OCI-LY3 (cell line): ENCODE measurements at regions not wholly inside any gene's neighbourhood (a gene's known extent, or its start where the extent isn't known, plus 50 kb on each side); places are given as distances from the start of the nearest gene placed in this dataset.

Experiments
- H2AFZ ChIP-seq: fragments of 200-600, 300-600 bp; shearing (Covaris generic); 2 replicates; pipeline ENCODE4 v1.6.0; 2014; ENCODE audit warnings: antibody characterized with exemption, low read depth, low read length
- H3K27ac ChIP-seq: fragments of 200-600, 300-600 bp; sonication (generic); 2 replicates; pipeline ENCODE4 v1.5.1; 2014; ENCODE audit warnings: mild to moderate bottlenecking, low read length, moderate library complexity, mixed read lengths
- H3K27me3 ChIP-seq: fragments of 200-600, 300-600 bp; sonication (generic); 2 replicates; pipeline ENCODE4 v1.6.1; 2014; ENCODE audit warnings: low read depth, low read length, mixed read lengths
- H3K36me3 ChIP-seq: fragments of 200-600, 300-600 bp; sonication (generic); replicated peaks from 2 replicates; pipeline ENCODE3; 2014; ENCODE audit warnings: low read depth, low read length, mixed read lengths
- H3K4me1 ChIP-seq: fragments of 300-600, 200-600 bp; sonication (generic); 2 replicates; pipeline ENCODE4 v1.6.1; 2014; ENCODE audit warnings: low read length, mixed read lengths
- H3K4me2 ChIP-seq: fragments of 200-600, 300-600 bp; sonication (generic); 2 replicates; pipeline ENCODE4 v1.6.1; 2014; ENCODE audit warnings: low read length, mixed read lengths
- H3K4me3 ChIP-seq: fragments of 300-600, 200-600 bp; sonication (generic); 2 replicates; pipeline ENCODE4 v1.5.1; 2014; ENCODE audit warnings: antibody characterized with exemption, mild to moderate bottlenecking, low read length, moderate library complexity
- H3K79me2 ChIP-seq: fragments of 300-600, 200-600 bp; shearing (Covaris generic); 2 replicates; pipeline ENCODE4 v1.6.1; 2014; ENCODE audit warnings: mild to moderate bottlenecking, low read length, mixed read lengths
- H3K9ac ChIP-seq: fragments of 300-600, 200-600 bp; shearing (Covaris generic); 2 replicates; pipeline ENCODE4 v1.6.0; 2014; ENCODE audit warnings: mild to moderate bottlenecking, low read length, moderate library complexity
- H3K9me3 ChIP-seq: fragments of 200-600, 300-600 bp; shearing (Covaris generic); 2 replicates; pipeline ENCODE4 v1.6.1; 2014; ENCODE audit warnings: low read length, mixed read lengths; ENCODE audit not compliant: insufficient read depth
- H4K20me1 ChIP-seq: fragments of 200-600, 300-600 bp; sonication (generic); 2 replicates; pipeline ENCODE4 v1.6.1; 2016; ENCODE audit warnings: low read length, mixed read lengths; ENCODE audit not compliant: insufficient read depth
- EZH2phosphoT487 ChIP-seq: fragments of 200-600 bp; shearing (Covaris generic); IDR thresholded peaks from 2 replicates; pipeline ENCODE4 v1.6.1; 2018; ENCODE audit warnings: antibody characterized with exemption, mixed run types, low read depth
- TF ChIP-seq, protein P1 (sequence below): fragments of 200-600, 300-600 bp; sonication (generic); IDR thresholded peaks from 2 replicates; pipeline ENCODE4 v1.5.1; 2014; ENCODE audit warnings: antibody characterized with exemption, low read length, low read depth

DNA sequence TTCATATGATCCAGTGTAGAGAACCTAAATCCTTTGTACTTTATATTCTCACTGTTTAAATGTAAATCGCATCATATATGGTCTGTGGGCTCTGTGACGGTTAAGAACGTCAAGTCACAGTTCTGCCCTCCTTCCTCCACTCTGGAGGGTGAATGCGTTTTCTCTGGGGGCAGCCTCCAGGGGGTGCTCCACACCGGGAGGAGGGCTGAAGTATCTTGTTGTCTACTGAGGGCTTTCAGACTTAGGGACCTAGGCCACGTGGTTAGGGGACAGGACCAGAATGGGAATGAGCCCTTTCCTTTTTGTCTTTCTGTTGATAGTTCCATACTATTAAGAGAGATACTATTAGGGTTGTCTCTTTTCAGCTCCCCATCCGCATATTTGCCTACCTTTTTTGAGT, 504.9 kb downstream of the FGF9 start:
- Histone ChIP-seq H3K27ac (no peak overlapping the region), H2AFZ (no peak overlapping the region), H3K4me2 (no peak overlapping the region), H4K20me1 (no peaks in the 10 kb centered on the region), H3K4me3 (no peak overlapping the region), H3K4me1 (no peaks in the 10 kb centered on the region), H3K9me3 (no peaks in the 10 kb centered on the region), H3K27me3 (0 out of 2 replicates have a peak, but pooled peaks cover 3% of the 10 kb centered on the region), H3K79me2 (no peaks in the 10 kb centered on the region), H3K36me3 (no peaks in the 10 kb centered on the region), H3K9ac (no peak overlapping the region)
- no peak for TF ChIP-seq EZH2phosphoT487
- TF ChIP-seq, protein P1, sequence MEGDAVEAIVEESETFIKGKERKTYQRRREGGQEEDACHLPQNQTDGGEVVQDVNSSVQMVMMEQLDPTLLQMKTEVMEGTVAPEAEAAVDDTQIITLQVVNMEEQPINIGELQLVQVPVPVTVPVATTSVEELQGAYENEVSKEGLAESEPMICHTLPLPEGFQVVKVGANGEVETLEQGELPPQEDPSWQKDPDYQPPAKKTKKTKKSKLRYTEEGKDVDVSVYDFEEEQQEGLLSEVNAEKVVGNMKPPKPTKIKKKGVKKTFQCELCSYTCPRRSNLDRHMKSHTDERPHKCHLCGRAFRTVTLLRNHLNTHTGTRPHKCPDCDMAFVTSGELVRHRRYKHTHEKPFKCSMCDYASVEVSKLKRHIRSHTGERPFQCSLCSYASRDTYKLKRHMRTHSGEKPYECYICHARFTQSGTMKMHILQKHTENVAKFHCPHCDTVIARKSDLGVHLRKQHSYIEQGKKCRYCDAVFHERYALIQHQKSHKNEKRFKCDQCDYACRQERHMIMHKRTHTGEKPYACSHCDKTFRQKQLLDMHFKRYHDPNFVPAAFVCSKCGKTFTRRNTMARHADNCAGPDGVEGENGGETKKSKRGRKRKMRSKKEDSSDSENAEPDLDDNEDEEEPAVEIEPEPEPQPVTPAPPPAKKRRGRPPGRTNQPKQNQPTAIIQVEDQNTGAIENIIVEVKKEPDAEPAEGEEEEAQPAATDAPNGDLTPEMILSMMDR: no peak

DNA sequence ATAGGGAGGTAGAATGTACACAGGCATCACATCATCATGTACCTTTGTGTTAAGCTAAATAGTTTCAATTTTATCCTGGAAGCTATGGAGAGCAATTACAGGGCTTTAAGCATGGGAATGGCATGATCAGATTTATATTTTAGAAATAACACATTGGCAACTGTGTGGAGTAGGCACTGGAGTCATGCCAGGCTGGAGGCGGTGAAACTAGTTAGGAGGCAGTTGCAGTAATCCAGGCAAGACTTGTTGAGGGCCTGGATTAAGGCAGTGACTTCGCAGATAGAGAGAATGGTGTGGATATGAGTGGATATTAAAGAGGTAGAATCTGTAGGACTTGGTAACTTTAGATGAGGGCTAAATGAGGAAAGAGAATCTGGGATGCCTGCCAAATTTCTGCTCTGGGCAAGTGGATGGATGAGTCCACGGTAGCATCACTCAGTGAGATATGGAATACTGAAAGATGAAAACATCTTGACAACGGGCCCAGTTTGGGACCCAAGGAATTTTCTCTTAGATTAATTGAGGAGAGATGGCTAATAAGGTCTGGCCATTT, 506.2 kb downstream of the FGF9 start:
- Histone ChIP-seq H3K79me2 (no peaks in the 10 kb centered on the region), H3K27me3 (0 out of 2 replicates have a peak, but pooled peaks cover 3% of the 10 kb centered on the region), H3K9me3 (no peaks in the 10 kb centered on the region), H3K4me2 (no peak overlapping the region), H3K36me3 (no peaks in the 10 kb centered on the region), H4K20me1 (no peaks in the 10 kb centered on the region), H3K9ac (no peak overlapping the region), H3K27ac (no peak overlapping the region), H3K4me1 (no peaks in the 10 kb centered on the region), H2AFZ (no peak overlapping the region), H3K4me3 (no peak overlapping the region)
- TF ChIP-seq EZH2phosphoT487: no peak
- TF ChIP-seq, protein P1: no peak

DNA sequence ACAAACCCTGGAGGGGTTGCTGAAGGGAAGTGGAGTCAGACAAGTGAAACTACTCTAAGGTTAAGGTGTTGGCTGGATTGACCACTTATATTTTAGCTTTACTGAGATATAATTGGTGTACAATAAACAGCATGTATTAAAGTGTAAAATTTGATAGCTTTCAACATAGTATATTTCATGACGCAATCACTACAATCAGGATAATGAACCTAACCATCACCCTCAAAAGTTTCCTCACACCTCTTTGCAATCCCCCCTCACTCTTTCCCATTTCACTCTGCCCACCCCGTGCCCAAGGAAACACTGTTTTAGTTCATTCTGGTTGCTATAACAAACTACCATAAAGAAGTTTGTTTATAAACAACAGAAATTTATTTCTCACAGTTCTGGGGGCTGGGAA, 508.0 kb downstream of the FGF9 start:
- no peaks in the 10 kb centered on the region for H3K79me2 ChIP-seq
- H3K27me3 ChIP-seq: no peaks in the 10 kb centered on the region
- H3K4me3 ChIP-seq: no peak overlapping the region
- H3K9ac ChIP-seq: no peak overlapping the region
- H4K20me1 ChIP-seq: no peaks in the 10 kb centered on the region
- H3K4me1 ChIP-seq: no peaks in the 10 kb centered on the region
- TF ChIP-seq, protein P1: no peak
- no peak for TF ChIP-seq EZH2phosphoT487
- H3K9me3 ChIP-seq: no peaks in the 10 kb centered on the region
- no peak overlapping the region for H3K27ac ChIP-seq
- no peaks in the 10 kb centered on the region for H3K36me3 ChIP-seq
- no peak overlapping the region for H3K4me2 ChIP-seq
- H2AFZ ChIP-seq: no peak overlapping the region

DNA sequence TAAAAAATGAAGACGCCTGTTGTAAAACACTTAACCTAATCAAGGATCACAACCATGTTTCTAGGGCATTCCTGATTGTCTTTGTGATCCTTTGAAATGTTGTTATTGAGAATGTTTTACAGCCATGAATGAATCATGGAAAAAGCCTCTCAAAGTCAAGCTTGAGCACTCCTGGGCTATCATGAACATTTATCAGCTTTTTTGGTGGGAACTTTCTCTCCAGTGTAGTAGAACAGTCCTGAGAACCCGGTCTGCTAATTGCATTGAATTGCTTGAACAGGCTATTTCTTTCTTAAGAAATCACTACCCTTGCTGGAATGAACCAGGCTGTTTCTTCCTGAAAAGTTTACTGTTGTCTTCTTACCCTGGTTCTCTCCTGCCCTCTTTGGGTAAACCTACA, 516.5 kb downstream of the FGF9 start:
- H3K36me3 ChIP-seq: no peaks in the 10 kb centered on the region

More for the DNA sequence above, 516.5 kb downstream of the FGF9 start:
- no peak overlapping the region for H3K4me2 ChIP-seq
- H3K27ac ChIP-seq: no peak overlapping the region
- no peak overlapping the region for H3K9ac ChIP-seq
- no peaks in the 10 kb centered on the region for H4K20me1 ChIP-seq
- TF ChIP-seq, protein P1: no peak
- no peak for TF ChIP-seq EZH2phosphoT487
- H2AFZ ChIP-seq: no peak overlapping the region
- H3K4me3 ChIP-seq: no peak overlapping the region
- H3K27me3 ChIP-seq: no peaks in the 10 kb centered on the region
- H3K4me1 ChIP-seq: no peaks in the 10 kb centered on the region
- H3K9me3 ChIP-seq: no peaks in the 10 kb centered on the region
- H3K79me2 ChIP-seq: no peaks in the 10 kb centered on the region
